Keratinocyte (primary cell): ENCODE measurements at regions not wholly inside any gene's neighbourhood (a gene's known extent, or its start where the extent isn't known, plus 50 kb on each side); places are given as distances from the start of the nearest gene placed in this dataset.

Experiments
- CTCF ChIP-seq, 3 experiments: IDR thresholded peaks in 1 of 3; conservative IDR thresholded peaks in 1 of 3; optimal IDR thresholded peaks in 1 of 3; 2 replicates in 2 of 3; 3 replicates in 1 of 3; pipeline versions ENCODE3 to v1.5.1; 2011; ENCODE audit warnings: low read length in 3 of 3, mild to moderate bottlenecking in 3 of 3, moderate library complexity in 2 of 3, control low read depth in 1 of 3, inconsistent platforms in 1 of 3; ENCODE audit not compliant: insufficient read depth in 2 of 3; ENCODE audit errors: extremely low read depth in 1 of 3
- EZH2 ChIP-seq: IDR thresholded peaks from one replicate; pipeline ENCODE4 v1.6.1; 2012; ENCODE audit warnings: inconsistent platforms, mild to moderate bottlenecking, low read length, moderate library complexity

- TF ChIP-seq CTCF (optimal IDR thresholded peaks at IDR 0.05 in 1 of 3, IDR thresholded peaks at IDR 0.05 in 1 of 3, conservative IDR thresholded peaks at IDR 0.05 in 1 of 3; ENCODE audit: extremely low read depth in 1 of 3, insufficient read depth in 2 of 3, low read length in 3 of 3) (no peak), EZH2 (no peak)
These were observed 768.4 kb upstream of the DEFB115 start for GRCh38 chr20:30488941-30489613.
